HG03378 (cell line): ENCODE measurements at regions not wholly inside any gene's neighbourhood (a gene's known extent, or its start where the extent isn't known, plus 50 kb on each side); places are given as distances from the start of the nearest gene placed in this dataset.

Source experiments
- ATAC-seq: cut with Tn5 transposase; IDR thresholded peaks from one replicate; pipeline ENCODE4 v1.9.1; 2021; ENCODE audit warnings: mild to moderate bottlenecking, moderate library complexity; ENCODE audit not compliant: unreplicated experiment

DNA sequence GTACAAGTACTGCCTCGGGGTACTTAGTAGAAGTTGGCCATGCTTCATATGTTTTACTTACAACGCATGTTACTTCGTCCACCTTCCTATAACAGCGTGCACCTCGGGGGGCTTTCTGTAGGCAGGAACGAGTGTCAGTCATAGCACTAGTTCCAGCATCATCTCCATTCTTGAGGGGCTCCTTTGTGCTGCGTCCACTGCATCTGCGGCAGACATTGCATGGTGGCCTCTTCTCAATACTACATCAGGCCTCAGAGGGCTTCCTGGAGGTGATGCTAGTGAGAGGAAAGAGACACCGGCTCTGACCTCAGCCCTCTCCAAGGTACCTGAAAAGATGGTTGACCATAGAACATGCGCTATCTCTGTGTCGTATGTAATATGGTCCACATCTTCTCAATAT, 121.2 kb upstream of the RTL1 start:
- no peak for ATAC-seq

DNA sequence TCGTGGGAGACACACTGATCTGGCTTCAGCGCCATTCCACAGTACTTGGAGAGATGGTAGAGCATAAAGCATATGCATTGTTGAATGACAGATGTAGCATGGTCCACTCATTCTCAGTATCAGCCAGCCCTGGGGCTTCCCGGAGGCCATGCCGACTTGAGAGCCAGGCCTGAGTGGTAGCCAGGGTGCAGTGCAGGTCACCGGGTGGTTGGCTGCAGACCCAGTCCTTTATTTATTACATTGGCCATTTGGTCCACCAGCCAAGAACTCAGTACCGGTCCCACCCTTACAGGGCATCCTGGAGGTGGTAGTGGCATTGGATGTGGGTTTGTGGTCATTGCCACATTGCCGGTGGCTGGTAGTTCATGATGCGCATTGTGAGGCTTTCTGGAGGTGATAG, 121.6 kb upstream of the RTL1 start:
- ATAC-seq, result no peak

DNA sequence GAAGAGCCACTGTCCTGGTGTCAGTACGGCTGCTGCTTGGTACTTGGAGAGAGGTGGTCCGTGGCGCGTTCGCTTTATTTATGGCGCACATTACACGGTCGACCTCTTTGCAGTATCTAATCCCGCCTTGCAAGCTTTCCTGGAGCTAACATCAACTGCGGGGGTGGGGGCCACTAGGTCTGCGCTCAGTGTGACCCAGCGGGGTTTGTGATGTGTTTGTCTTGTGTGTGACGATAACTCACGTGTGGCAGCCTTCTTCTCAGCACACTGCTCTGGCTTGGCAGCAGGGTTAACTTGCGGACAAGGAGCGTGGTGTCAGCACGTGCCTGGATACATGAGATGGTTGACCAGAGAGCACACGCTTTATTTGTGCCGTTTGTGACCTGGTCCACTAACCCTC, 122.2 kb upstream of the RTL1 start:
- no peak for ATAC-seq

- no peak for ATAC-seq
Measured at GRCh38 chr14:101026341-101026740, 122.8 kb upstream of the RTL1 start.

DNA sequence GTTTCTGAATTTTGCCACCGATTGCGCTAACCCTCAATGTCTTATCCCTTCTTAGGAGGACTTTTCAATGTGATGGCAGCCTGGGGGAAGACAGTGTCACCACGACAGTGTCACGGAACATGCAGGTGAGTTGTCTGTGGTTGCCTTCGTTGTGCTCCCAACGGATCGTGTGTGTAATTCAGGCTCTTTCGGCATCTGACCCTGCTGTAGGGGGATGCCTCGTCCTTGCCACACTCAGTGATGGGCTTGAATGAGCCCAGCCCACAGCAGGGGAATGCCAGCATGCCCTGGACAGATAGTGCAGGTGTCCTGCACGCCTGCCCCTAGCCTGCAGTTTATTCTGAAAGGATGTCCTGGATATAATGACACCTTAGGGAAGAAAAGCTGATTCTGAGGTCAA, 123.8 kb upstream of the RTL1 start:
- ATAC-seq, result no peak

DNA sequence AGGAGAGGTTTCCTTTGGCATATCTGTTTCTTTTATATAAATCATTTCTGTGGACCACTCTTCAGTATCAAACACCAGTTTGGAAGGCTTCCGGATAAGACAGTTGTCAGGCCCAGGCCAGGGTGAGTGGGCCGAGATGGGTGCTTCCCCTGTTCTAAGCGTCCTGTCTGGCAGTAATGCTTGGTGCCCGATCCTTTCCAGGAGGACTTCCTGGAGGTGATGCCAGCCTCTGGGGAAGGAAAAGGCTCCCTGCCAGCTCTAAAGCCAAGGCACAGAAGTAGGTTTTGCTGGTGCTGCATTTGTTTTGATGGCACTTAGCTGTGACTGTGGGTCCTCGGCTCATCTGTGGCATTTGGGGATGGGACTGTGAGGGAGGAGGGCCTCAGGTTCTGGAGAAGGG, 124.4 kb upstream of the RTL1 start:
- ATAC-seq, result no peak

GRCh38 chr14:101028971-101029667, 125.6 kb upstream of the RTL1 start:
- ATAC-seq, result no peak

DNA sequence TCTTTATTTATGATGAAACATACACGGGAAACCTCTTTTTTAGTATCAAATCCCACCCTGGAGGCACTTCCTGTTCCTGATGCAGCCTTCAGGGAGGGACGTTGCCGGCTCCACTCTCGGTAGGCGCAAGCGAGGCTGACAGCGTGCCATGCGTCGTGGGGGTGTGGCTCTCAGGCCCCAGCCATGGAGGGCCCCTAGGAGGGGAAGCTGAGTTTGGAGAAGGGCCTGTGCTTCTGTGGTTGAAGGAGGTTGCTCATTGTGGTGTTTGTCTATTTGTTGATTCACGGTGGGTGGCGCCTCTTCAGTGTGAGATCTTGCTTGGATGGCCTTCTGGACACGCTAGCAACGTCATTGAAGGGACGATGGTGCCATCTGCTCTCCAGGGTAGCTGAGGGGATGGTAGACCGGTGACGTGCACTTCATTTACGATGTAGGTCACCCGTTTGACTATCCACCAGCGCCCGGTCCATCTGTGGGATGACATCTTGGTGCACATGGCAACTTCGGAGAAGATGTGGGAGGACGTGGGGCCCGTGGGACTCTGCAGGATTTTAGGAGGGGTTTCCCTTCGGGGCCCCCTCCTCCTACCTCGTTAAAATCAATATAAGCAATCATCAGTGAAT, 126.3 kb upstream of the RTL1 start:
- ATAC-seq, result no peak

DNA sequence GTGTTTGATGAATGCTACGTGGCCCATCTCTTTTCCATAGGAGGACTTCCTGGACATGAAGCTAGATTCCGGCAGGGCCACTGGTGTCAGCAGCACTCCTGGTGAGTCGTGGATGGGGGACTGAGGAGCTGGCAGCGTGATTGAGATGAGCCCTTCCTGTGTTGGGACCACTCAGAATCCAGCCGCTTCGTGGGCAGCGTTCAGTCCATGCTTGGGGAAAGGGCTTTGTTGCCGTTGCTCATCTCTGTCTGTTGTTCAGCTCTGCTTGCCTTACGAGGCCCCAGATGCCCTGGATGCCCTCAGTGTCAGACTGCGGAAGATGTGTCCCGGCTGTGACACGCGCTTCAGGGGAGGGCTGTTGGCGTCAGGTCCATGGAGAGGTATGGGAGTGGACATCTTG, 127.1 kb upstream of the RTL1 start:
- no peak for ATAC-seq

- no peak for ATAC-seq
Measured at GRCh38 chr14:101031186-101031585, 127.7 kb upstream of the RTL1 start.

GRCh38 chr14:101031721-101032120, 128.2 kb upstream of the RTL1 start:
- no peak for ATAC-seq

GRCh38 chr14:101032433-101032832, 128.9 kb upstream of the RTL1 start:
- ATAC-seq, result no peak

- ATAC-seq, result no peak
Measured at GRCh38 chr14:101033006-101033405, 129.5 kb upstream of the RTL1 start.

- ATAC-seq, result no peak
Measured at GRCh38 chr14:101033446-101034165, 130.1 kb upstream of the RTL1 start.

- ATAC-seq, result no peak
Measured at GRCh38 chr14:101034986-101035385, 131.5 kb upstream of the RTL1 start.

- ATAC-seq, result no peak
Measured at GRCh38 chr14:101035466-101036225, 132.1 kb upstream of the RTL1 start.

GRCh38 chr14:101037021-101037817, 133.7 kb upstream of the RTL1 start:
- ATAC-seq, result no peak

- ATAC-seq, result no peak
Measured at GRCh38 chr14:101039031-101039754, 135.7 kb upstream of the RTL1 start.

GRCh38 chr14:101039755-101040138, 136.2 kb upstream of the RTL1 start:
- no peak for ATAC-seq
